Right lung (tissue), 2 donors: ENCODE measurements at regions not wholly inside any gene's neighbourhood (a gene's known extent, or its start where the extent isn't known, plus 50 kb on each side); places are given as distances from the start of the nearest gene placed in this dataset.

Experiments used
- DNase-seq, 2 donors: peaks; one replicate each; pipeline ENCODE4 v3.0.0-alpha.2; 2013

- no peak for DNase-seq
These were observed 226.1 kb downstream of the DSEL start for GRCh38 chr18:67290421-67290820.

GRCh38 chr18:67285583-67285982, 230.9 kb downstream of the DSEL start:
- DNase-seq: no peak

- no peak for DNase-seq
These were observed 233.7 kb downstream of the DSEL start for GRCh38 chr18:67282796-67283195.

GRCh38 chr18:67281746-67282145, 234.8 kb downstream of the DSEL start:
- no peak for DNase-seq

- DNase-seq: no peak
These were observed 235.9 kb downstream of the DSEL start for GRCh38 chr18:67280486-67281242.

GRCh38 chr18:67279988-67280387, 236.5 kb downstream of the DSEL start:
- DNase-seq: no peak

GRCh38 chr18:67278984-67279383, 237.5 kb downstream of the DSEL start:
- no peak for DNase-seq

GRCh38 chr18:67276638-67277037, 239.9 kb downstream of the DSEL start:
- DNase-seq: no peak

GRCh38 chr18:67273288-67273687, 243.2 kb downstream of the DSEL start:
- no peak for DNase-seq

- no peak for DNase-seq
These were observed 247.3 kb downstream of the DSEL start for GRCh38 chr18:67269206-67269605.

GRCh38 chr18:67268530-67268929, 248.0 kb downstream of the DSEL start:
- DNase-seq: no peak

GRCh38 chr18:67266246-67267237, 250.0 kb downstream of the DSEL start:
- no peak for DNase-seq

GRCh38 chr18:67265464-67266245, 250.9 kb downstream of the DSEL start:
- DNase-seq: no peak

GRCh38 chr18:67261931-67262552, 254.5 kb downstream of the DSEL start:
- no peak for DNase-seq

- no peak for DNase-seq
These were observed 255.7 kb downstream of the DSEL start for GRCh38 chr18:67260841-67261240.

GRCh38 chr18:67250776-67251424, 265.6 kb downstream of the DSEL start:
- no peak for DNase-seq

GRCh38 chr18:67243799-67244587, 272.5 kb downstream of the DSEL start:
- DNase-seq: peak in 1 of 2 donors; percentile 2

- DNase-seq: no peak
These were observed 274.5 kb downstream of the DSEL start for GRCh38 chr18:67242001-67242400.

GRCh38 chr18:67241299-67241698, 275.2 kb downstream of the DSEL start:
- no peak for DNase-seq

- DNase-seq: no peak
These were observed 276.7 kb downstream of the DSEL start for GRCh38 chr18:67239826-67240225.
